ENCODE measurements at regions not wholly inside any gene's neighbourhood (a gene's known extent, or its start where the extent isn't known, plus 50 kb on each side); places are given as distances from the start of the nearest gene placed in this dataset.

DNA sequence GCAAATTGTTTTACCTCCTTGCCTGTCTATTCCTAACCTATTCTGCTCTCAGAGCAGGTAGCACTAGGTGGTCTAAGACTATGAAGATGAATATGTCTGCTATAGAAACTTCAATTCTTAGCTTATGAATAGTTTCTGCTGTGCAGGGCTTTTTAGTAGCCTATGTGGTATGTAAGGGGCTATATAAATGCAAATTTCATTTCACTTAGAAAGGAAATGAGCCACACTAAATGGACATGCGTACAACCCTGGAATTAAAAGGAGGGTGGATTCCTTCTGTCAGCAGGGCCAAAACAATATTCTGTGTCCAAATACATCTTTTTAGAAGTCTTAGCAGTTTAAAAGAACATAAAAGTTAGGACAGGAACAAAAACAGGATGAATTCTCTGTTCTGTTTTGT lies 163.9 kb upstream of the GEMIN8 start:
- Histone ChIP-seq H3K79me2 (ENCODE audit: control insufficient read depth, insufficient read depth, low read length) (no peaks in the 10 kb centered on the region), H3K9ac (ENCODE audit: insufficient read depth, low read length) (no peak overlapping the region), H3K4me3 (replicated peaks in 1 of 4; ENCODE audit: control extremely low read depth in 1 of 4, insufficient read depth in 1 of 4, low read depth in 3 of 4, low read length in 4 of 4) (no peak overlapping the region), H3K4me1 (ENCODE audit: control insufficient read depth, extremely low read depth, insufficient read depth, low read length) (no peaks in the 10 kb centered on the region), H3K27me3 (ENCODE audit: control insufficient read depth, insufficient read depth, low read length) (no peaks in the 10 kb centered on the region), H3K4me2 (ENCODE audit: extremely low read depth, insufficient read depth, low read length) (no peak overlapping the region), H2AFZ (ENCODE audit: low read length) (no peak overlapping the region), H3K9me3 (ENCODE audit: control insufficient read depth, insufficient read depth, low read depth, low read length) (no peaks in the 10 kb centered on the region), H4K20me1 (ENCODE audit: control insufficient read depth, extremely low read depth, insufficient read depth, low read length) (no peaks in the 10 kb centered on the region), H3K27ac (ENCODE audit: insufficient read depth, low read length) (no peak overlapping the region), H3K36me3 (ENCODE audit: control insufficient read depth, insufficient read depth, low read length) (no peaks in the 10 kb centered on the region)
- DNase-seq (ENCODE audit: low read depth in 2 of 2), result no peak
- TF ChIP-seq, protein P1, sequence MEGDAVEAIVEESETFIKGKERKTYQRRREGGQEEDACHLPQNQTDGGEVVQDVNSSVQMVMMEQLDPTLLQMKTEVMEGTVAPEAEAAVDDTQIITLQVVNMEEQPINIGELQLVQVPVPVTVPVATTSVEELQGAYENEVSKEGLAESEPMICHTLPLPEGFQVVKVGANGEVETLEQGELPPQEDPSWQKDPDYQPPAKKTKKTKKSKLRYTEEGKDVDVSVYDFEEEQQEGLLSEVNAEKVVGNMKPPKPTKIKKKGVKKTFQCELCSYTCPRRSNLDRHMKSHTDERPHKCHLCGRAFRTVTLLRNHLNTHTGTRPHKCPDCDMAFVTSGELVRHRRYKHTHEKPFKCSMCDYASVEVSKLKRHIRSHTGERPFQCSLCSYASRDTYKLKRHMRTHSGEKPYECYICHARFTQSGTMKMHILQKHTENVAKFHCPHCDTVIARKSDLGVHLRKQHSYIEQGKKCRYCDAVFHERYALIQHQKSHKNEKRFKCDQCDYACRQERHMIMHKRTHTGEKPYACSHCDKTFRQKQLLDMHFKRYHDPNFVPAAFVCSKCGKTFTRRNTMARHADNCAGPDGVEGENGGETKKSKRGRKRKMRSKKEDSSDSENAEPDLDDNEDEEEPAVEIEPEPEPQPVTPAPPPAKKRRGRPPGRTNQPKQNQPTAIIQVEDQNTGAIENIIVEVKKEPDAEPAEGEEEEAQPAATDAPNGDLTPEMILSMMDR (conservative IDR thresholded peaks at IDR 0.05 in 1 of 2, IDR thresholded peaks at IDR 0.05 in 1 of 2; ENCODE audit: low read depth in 1 of 2, low read length in 2 of 2), result no peak
- TF ChIP-seq EZH2 (IDR thresholded peaks at IDR 0.05; ENCODE audit: low read length, missing control alignments), result no peak

- no peak overlapping the region for H3K27ac ChIP-seq (ENCODE audit: insufficient read depth, low read length)
- TF ChIP-seq, protein P1 (conservative IDR thresholded peaks at IDR 0.05 in 1 of 2, IDR thresholded peaks at IDR 0.05 in 1 of 2; ENCODE audit: low read depth in 1 of 2, low read length in 2 of 2), result no peak
- no peak for TF ChIP-seq EZH2 (IDR thresholded peaks at IDR 0.05; ENCODE audit: low read length, missing control alignments)
- H3K4me2 ChIP-seq (ENCODE audit: extremely low read depth, insufficient read depth, low read length), result no peak overlapping the region
- no peak overlapping the region for H3K4me3 ChIP-seq (replicated peaks in 1 of 4; ENCODE audit: control extremely low read depth in 1 of 4, insufficient read depth in 1 of 4, low read depth in 3 of 4, low read length in 4 of 4)
- H3K9me3 ChIP-seq (ENCODE audit: control insufficient read depth, insufficient read depth, low read depth, low read length), result no peaks in the 10 kb centered on the region
- no peaks in the 10 kb centered on the region for H3K36me3 ChIP-seq (ENCODE audit: control insufficient read depth, insufficient read depth, low read length)
- no peak overlapping the region for H3K9ac ChIP-seq (ENCODE audit: insufficient read depth, low read length)
- no peaks in the 10 kb centered on the region for H3K4me1 ChIP-seq (ENCODE audit: control insufficient read depth, extremely low read depth, insufficient read depth, low read length)
- no peaks in the 10 kb centered on the region for H4K20me1 ChIP-seq (ENCODE audit: control insufficient read depth, extremely low read depth, insufficient read depth, low read length)
- no peak for DNase-seq (ENCODE audit: low read depth in 2 of 2)
- no peaks in the 10 kb centered on the region for H3K27me3 ChIP-seq (ENCODE audit: control insufficient read depth, insufficient read depth, low read length)
- no peaks in the 10 kb centered on the region for H3K79me2 ChIP-seq (ENCODE audit: control insufficient read depth, insufficient read depth, low read length)
- H2AFZ ChIP-seq (ENCODE audit: low read length), result no peak overlapping the region
Measured at GRCh38 chrX:14173873-14174272, 144.2 kb upstream of the GEMIN8 start.

GRCh38 chrX:14164828-14165227 lies 135.1 kb upstream of the GEMIN8 start:
- no peaks in the 10 kb centered on the region for H3K36me3 ChIP-seq (ENCODE audit: control insufficient read depth, insufficient read depth, low read length)
- no peak overlapping the region for H2AFZ ChIP-seq (ENCODE audit: low read length)
- no peaks in the 10 kb centered on the region for H3K9me3 ChIP-seq (ENCODE audit: control insufficient read depth, insufficient read depth, low read depth, low read length)
- H3K27me3 ChIP-seq (ENCODE audit: control insufficient read depth, insufficient read depth, low read length), result no peaks in the 10 kb centered on the region
- TF ChIP-seq, protein P1 (conservative IDR thresholded peaks at IDR 0.05 in 1 of 2, IDR thresholded peaks at IDR 0.05 in 1 of 2; ENCODE audit: low read depth in 1 of 2, low read length in 2 of 2), result no peak
- no peak for TF ChIP-seq EZH2 (IDR thresholded peaks at IDR 0.05; ENCODE audit: low read length, missing control alignments)
- no peak overlapping the region for H3K4me3 ChIP-seq (replicated peaks in 1 of 4; ENCODE audit: control extremely low read depth in 1 of 4, insufficient read depth in 1 of 4, low read depth in 3 of 4, low read length in 4 of 4)
- H3K4me2 ChIP-seq (ENCODE audit: extremely low read depth, insufficient read depth, low read length), result no peak overlapping the region
- no peak overlapping the region for H3K27ac ChIP-seq (ENCODE audit: insufficient read depth, low read length)
- no peak for DNase-seq (ENCODE audit: low read depth in 2 of 2)
- H3K4me1 ChIP-seq (ENCODE audit: control insufficient read depth, extremely low read depth, insufficient read depth, low read length), result no peaks in the 10 kb centered on the region
- H3K9ac ChIP-seq (ENCODE audit: insufficient read depth, low read length), result no peak overlapping the region
- H4K20me1 ChIP-seq (ENCODE audit: control insufficient read depth, extremely low read depth, insufficient read depth, low read length), result no peaks in the 10 kb centered on the region
- no peaks in the 10 kb centered on the region for H3K79me2 ChIP-seq (ENCODE audit: control insufficient read depth, insufficient read depth, low read length)
